Limb (tissue), 2 donors: ENCODE measurements at regions not wholly inside any gene's neighbourhood (a gene's known extent, or its start where the extent isn't known, plus 50 kb on each side); places are given as distances from the start of the nearest gene placed in this dataset.
"Not testable (repeated sequence)": the region's sequence is repeated elsewhere in the genome, so short reads cannot be mapped to it uniquely, and the experiment has no call there.

Source experiments
- DNase-seq, 2 donors: peaks; one replicate each; pipeline ENCODE4 v3.0.0-alpha.2; 2016; ENCODE audit errors: extremely low spot score in 2 of 2

GRCh38 chr4:104330125-104330905 lies 164.4 kb downstream of the CXXC4 start:
- no peak for DNase-seq

- not testable (repeated sequence) for DNase-seq
Measured at GRCh38 chr4:104326991-104327694, 167.6 kb downstream of the CXXC4 start.

DNA sequence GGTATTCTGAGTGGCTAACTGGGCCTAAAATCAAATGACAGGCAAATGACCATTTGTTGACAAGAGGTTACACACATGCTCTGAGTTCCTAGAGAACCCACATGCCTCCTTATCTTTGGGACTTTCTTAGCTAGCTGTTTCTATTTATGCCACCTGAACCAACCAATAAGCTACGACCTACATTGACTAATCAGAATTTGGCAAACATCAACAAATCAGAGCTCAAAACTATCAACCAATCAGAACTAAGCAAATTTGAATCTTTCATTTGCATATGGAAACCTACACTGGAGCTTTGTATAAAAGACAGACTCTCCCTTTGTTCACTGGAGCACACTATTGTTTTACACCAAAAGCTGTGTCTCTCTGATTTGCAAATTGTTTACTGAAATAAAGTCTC lies 192.0 kb downstream of the CXXC4 start:
- DNase-seq, result no peak

DNA sequence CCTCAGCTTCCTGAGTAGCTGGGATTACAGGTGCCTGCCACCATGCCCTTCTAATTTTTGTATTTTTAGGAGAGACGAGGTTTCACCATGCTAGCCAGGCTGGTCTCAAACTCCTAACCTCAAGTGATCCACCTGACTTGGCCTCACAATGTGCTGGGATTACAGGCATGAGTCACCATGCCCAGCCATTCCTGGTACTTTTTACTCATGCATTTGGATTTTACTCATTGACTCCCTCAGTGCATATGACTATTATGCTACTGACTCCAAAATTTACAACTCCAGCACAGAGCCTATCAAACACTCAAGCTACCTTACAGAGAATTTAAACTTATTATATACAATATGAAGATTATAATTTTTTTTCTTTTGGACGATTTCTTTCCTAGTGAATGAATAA lies 199.9 kb downstream of the CXXC4 start:
- no peak for DNase-seq

- no peak for DNase-seq
Measured at GRCh38 chr4:104286867-104287266, 207.8 kb downstream of the CXXC4 start.

- DNase-seq, result no peak
Measured at GRCh38 chr4:104283303-104283702, 211.4 kb downstream of the CXXC4 start.

GRCh38 chr4:104279744-104280143 lies 214.9 kb downstream of the CXXC4 start:
- DNase-seq, result no peak

GRCh38 chr4:104272966-104273365 lies 221.7 kb downstream of the CXXC4 start:
- no peak for DNase-seq

GRCh38 chr4:104269603-104270002 lies 225.1 kb downstream of the CXXC4 start:
- DNase-seq, result not testable (repeated sequence)

DNA sequence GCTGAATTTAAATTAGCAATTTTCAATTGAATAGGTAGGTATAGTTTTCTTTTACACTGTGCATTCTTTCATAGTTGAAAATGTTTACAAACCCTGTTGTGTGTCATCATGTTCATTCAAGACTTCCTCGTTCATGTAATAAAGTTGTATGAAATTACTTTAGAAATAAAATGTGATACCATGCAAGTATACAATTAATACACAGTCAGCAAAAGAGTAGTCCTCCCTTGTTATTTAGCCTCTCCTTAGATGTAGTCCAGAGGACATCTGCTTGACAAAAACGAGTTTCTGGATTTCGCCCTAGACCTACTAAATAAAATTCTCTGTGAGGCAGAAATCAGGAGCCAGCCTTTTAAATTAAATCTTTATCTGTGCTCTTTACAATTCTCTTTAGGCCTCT lies 231.6 kb downstream of the CXXC4 start:
- no peak for DNase-seq

- DNase-seq, result no peak
Measured at GRCh38 chr4:104262678-104263077, 232.0 kb downstream of the CXXC4 start.

GRCh38 chr4:104248726-104249125 lies 246.0 kb downstream of the CXXC4 start:
- DNase-seq, result no peak

GRCh38 chr4:104235967-104236366 lies 258.7 kb downstream of the CXXC4 start:
- DNase-seq, result no peak

GRCh38 chr4:104217526-104217925 lies 277.2 kb downstream of the CXXC4 start:
- no peak for DNase-seq

DNA sequence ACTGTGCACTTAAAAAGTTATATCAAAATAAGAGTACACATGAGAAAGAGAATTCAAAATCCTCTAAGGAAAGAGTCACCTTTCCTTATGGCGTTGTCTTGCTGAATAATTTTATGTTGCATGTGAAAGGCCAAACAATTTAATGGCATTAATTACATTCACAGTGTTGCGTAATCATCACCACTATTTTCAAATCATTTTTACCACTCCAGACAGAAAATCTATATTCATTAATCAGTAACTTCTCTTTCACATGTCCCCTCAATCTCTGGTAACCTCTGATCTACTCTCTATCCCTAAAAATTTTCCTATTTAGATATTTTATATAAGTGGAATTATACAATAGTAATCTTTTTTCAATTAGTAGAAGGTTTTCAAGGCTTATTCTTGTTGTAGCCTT lies 283.0 kb downstream of the CXXC4 start:
- DNase-seq, result no peak

DNA sequence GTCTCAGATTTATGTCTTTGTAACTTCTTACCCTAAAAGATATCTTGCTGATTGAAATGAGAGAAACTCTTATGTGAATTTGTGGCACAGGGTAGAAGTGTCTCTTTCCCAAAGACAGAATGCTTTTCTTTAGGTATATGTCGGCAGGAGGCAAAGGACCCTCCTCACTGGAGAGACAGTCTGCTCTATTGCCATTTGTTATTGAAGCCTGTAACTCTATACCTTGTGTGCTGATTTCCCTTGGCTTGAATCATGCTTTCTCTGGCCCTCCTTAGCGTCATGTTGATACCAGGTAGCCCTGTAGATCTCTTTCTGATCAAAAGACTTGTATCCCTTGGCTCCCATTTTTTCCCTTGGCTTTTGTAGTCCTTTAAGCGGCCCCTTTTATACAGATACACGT lies 284.3 kb downstream of the CXXC4 start:
- no peak for DNase-seq

GRCh38 chr4:104206784-104207183 lies 287.9 kb downstream of the CXXC4 start:
- DNase-seq, result no peak

- DNase-seq, result no peak
Measured at GRCh38 chr4:104205116-104205515, 289.6 kb downstream of the CXXC4 start.

- no peak for DNase-seq
Measured at GRCh38 chr4:104188301-104188700, 306.4 kb downstream of the CXXC4 start.

- DNase-seq, result no peak
Measured at GRCh38 chr4:104169437-104169836, 325.3 kb downstream of the CXXC4 start.

DNA sequence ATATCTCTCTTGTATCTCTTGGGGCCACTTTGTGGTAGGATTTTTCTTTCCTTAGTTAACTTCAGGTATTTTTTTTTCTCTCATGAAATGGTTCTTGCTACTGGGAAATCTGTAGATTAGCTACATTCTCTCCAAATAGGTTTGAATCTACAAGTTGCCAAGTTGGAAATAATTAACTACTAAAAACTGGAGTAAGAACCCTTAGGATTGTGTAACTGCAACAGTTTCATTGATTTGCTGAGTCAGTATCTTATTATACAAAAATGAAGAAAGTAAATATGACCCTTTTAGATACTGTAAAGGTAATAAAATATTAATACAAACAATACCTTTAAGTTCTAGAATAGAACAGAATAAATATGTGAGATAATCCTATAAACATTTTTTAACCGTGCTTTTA lies 327.9 kb downstream of the CXXC4 start:
- DNase-seq, result no peak

GRCh38 chr4:104163820-104164219 lies 330.9 kb downstream of the CXXC4 start:
- DNase-seq, result no peak

- DNase-seq, result no peak
Measured at GRCh38 chr4:104146048-104146447, 348.6 kb downstream of the CXXC4 start.
